Astrocyte (in vitro differentiated cells and primary cell): ENCODE measurements at regions not wholly inside any gene's neighbourhood (a gene's known extent, or its start where the extent isn't known, plus 50 kb on each side); places are given as distances from the start of the nearest gene placed in this dataset.

Source experiments
- EZH2 ChIP-seq: IDR thresholded peaks from 2 replicates; pipeline ENCODE4 v1.6.1; 2012; ENCODE audit warnings: mild to moderate bottlenecking, low read length, inconsistent platforms; ENCODE audit not compliant: insufficient read depth
- TF ChIP-seq, protein P1 (sequence below): IDR thresholded peaks from 2 replicates; pipeline ENCODE4 v1.5.1; 2011; ENCODE audit warnings: low read depth, mild to moderate bottlenecking, inconsistent platforms, low read length, moderate library complexity; ENCODE audit not compliant: insufficient read depth

DNA sequence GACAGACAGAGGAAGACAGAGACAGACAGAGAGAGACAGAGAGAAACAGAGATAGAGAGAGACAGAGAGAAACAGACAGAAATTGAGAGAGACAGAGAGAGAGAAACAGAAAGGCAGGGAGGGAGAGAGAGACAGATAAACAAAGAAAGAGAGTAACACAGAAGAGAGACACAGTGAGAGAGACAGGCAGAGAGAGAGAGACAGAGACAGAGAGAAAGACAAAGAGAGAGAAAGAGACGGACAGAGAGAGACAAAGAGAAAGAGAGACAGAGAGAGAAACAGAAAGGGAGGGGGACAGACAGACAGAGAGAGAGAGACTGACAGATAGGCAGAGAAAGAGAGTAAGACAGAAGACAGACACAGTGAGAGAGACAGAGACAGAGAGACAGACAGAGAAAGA lies 108.5 kb upstream of the ANKRD30BL start:
- no peak for TF ChIP-seq EZH2
- TF ChIP-seq, protein P1, sequence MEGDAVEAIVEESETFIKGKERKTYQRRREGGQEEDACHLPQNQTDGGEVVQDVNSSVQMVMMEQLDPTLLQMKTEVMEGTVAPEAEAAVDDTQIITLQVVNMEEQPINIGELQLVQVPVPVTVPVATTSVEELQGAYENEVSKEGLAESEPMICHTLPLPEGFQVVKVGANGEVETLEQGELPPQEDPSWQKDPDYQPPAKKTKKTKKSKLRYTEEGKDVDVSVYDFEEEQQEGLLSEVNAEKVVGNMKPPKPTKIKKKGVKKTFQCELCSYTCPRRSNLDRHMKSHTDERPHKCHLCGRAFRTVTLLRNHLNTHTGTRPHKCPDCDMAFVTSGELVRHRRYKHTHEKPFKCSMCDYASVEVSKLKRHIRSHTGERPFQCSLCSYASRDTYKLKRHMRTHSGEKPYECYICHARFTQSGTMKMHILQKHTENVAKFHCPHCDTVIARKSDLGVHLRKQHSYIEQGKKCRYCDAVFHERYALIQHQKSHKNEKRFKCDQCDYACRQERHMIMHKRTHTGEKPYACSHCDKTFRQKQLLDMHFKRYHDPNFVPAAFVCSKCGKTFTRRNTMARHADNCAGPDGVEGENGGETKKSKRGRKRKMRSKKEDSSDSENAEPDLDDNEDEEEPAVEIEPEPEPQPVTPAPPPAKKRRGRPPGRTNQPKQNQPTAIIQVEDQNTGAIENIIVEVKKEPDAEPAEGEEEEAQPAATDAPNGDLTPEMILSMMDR, result no peak
